Hepatocyte (in vitro differentiated cells): ENCODE measurements at regions not wholly inside any gene's neighbourhood (a gene's known extent, or its start where the extent isn't known, plus 50 kb on each side); places are given as distances from the start of the nearest gene placed in this dataset.

Experiments used
- EZH2 ChIP-seq: fragments of 200-600 bp; sonication (generic); IDR thresholded peaks from 2 replicates; pipeline ENCODE4 v1.6.1; 2016; ENCODE audit warnings: antibody characterized with exemption, mild to moderate bottlenecking, borderline replicate concordance
- TF ChIP-seq, protein P1 (sequence below): fragments of 200-600 bp; sonication (generic); IDR thresholded peaks from 2 replicates; pipeline ENCODE4 v1.5.1; 2016; ENCODE audit warnings: antibody characterized with exemption, mild to moderate bottlenecking; ENCODE audit not compliant: poor library complexity

DNA sequence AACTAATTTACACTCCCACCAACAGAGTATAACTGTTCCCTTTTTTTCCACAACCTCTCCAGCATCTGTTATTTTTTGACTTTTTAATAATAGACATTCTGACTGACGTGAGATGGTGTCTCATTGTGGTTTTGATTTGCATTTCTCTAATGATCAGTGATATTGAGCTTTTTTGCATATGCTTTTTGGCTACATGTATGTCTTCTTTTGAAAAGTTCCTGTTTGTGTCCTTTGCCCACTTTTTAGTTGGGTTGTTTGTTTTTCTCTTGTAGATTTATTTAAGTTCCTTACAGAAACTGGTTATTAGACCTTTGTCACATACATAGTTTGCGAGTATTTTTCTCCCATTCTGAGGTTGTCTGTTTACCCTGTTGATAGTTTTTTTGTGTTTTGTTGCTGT lies 375.2 kb downstream of the MATN1 start:
- TF ChIP-seq, protein P1, sequence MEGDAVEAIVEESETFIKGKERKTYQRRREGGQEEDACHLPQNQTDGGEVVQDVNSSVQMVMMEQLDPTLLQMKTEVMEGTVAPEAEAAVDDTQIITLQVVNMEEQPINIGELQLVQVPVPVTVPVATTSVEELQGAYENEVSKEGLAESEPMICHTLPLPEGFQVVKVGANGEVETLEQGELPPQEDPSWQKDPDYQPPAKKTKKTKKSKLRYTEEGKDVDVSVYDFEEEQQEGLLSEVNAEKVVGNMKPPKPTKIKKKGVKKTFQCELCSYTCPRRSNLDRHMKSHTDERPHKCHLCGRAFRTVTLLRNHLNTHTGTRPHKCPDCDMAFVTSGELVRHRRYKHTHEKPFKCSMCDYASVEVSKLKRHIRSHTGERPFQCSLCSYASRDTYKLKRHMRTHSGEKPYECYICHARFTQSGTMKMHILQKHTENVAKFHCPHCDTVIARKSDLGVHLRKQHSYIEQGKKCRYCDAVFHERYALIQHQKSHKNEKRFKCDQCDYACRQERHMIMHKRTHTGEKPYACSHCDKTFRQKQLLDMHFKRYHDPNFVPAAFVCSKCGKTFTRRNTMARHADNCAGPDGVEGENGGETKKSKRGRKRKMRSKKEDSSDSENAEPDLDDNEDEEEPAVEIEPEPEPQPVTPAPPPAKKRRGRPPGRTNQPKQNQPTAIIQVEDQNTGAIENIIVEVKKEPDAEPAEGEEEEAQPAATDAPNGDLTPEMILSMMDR: no peak
- TF ChIP-seq EZH2: no peak
